Liver (tissue), 8 donors: ENCODE measurements at regions not wholly inside any gene's neighbourhood (a gene's known extent, or its start where the extent isn't known, plus 50 kb on each side); places are given as distances from the start of the nearest gene placed in this dataset.
A peak's percentile ranks its signal among the peaks of the same experiment; 100 is the strongest.

Experiments
- DNase-seq: peaks from one replicate; pipeline ENCODE4 v3.0.0-alpha.2; 2017; ENCODE audit warnings: low spot score
- H3K27ac ChIP-seq, 2 donors: one replicate each; pipeline ENCODE4 v1.7.0; 2013; ENCODE audit warnings: inconsistent platforms in 2 of 2, low read length in 2 of 2, control low read depth in 1 of 2, low read depth in 1 of 2, mild to moderate bottlenecking in 1 of 2
- H3K27me3 ChIP-seq, 4 donors: one replicate each; pipeline versions ENCODE4 v1.6.1 to v1.7.0; 2013; ENCODE audit warnings: low read length in 3 of 4, inconsistent platforms in 1 of 4, mild to moderate bottlenecking in 1 of 4, moderate library complexity in 1 of 4; ENCODE audit not compliant: control insufficient read depth in 4 of 4, insufficient read depth in 4 of 4
- H3K36me3 ChIP-seq, 4 donors: one replicate each; pipeline versions ENCODE4 v1.6.1 to v1.7.0; 2013; ENCODE audit warnings: low read length in 3 of 4, mild to moderate bottlenecking in 3 of 4, low read depth in 1 of 4, moderate library complexity in 1 of 4; ENCODE audit not compliant: control insufficient read depth in 4 of 4, insufficient read depth in 3 of 4
- H3K4me1 ChIP-seq, 4 donors: one replicate each; pipeline versions ENCODE4 v1.6.1 to v1.7.0; 2013; ENCODE audit warnings: low read length in 3 of 4, mild to moderate bottlenecking in 3 of 4, moderate library complexity in 1 of 4; ENCODE audit not compliant: control insufficient read depth in 4 of 4, insufficient read depth in 4 of 4
- H3K4me3 ChIP-seq, 3 donors: one replicate each; pipeline versions ENCODE4 v1.6.1 to v1.7.0; 2013; ENCODE audit warnings: low read length in 3 of 3, control low read depth in 1 of 3, low read depth in 1 of 3, mild to moderate bottlenecking in 1 of 3
- H3K9ac ChIP-seq, 2 donors: one replicate each; pipeline ENCODE4 v1.7.0; 2013; ENCODE audit warnings: low read length in 2 of 2, mild to moderate bottlenecking in 2 of 2, moderate library complexity in 2 of 2, control low read depth in 1 of 2, low read depth in 1 of 2
- H3K9me3 ChIP-seq, 4 donors: one replicate each; pipeline versions ENCODE4 v1.6.1 to v1.7.0; 2013; ENCODE audit warnings: low read length in 3 of 4; ENCODE audit not compliant: control insufficient read depth in 4 of 4
- EGR1 ChIP-seq, 2 donors: IDR thresholded peaks; 2 replicates each; pipeline ENCODE4 v1.6.1; 2016 to 2018; ENCODE audit warnings: antibody characterized with exemption in 2 of 2, low read depth in 2 of 2
- FOXA1 ChIP-seq: IDR thresholded peaks from 2 replicates; pipeline ENCODE4 v1.6.1; 2016; ENCODE audit warnings: antibody characterized with exemption
- FOXA2 ChIP-seq: IDR thresholded peaks from 2 replicates; pipeline ENCODE4 v1.6.1; 2016; ENCODE audit warnings: antibody characterized with exemption
- GABPA ChIP-seq, 2 donors: IDR thresholded peaks in 1 of 2; conservative IDR thresholded peaks in 1 of 2; 2 replicates each; pipeline ENCODE4 v1.6.1; 2016; ENCODE audit warnings: antibody characterized with exemption in 2 of 2, mild to moderate bottlenecking in 1 of 2, moderate library complexity in 1 of 2
- HNF4A ChIP-seq, 2 donors: conservative IDR thresholded peaks; 2 replicates each; pipeline ENCODE4 v1.6.1; 2016; ENCODE audit warnings: antibody characterized with exemption in 2 of 2, mild to moderate bottlenecking in 2 of 2
- HNF4G ChIP-seq: IDR thresholded peaks from 2 replicates; pipeline ENCODE4 v1.6.1; 2016; ENCODE audit warnings: antibody characterized with exemption
- JUND ChIP-seq, 2 donors: IDR thresholded peaks; 2 replicates each; pipeline ENCODE4 v1.6.1; 2016; ENCODE audit warnings: antibody characterized with exemption in 2 of 2
- NR2F2 ChIP-seq: IDR thresholded peaks from 2 replicates; pipeline ENCODE4 v1.6.1; 2016; ENCODE audit warnings: antibody characterized with exemption
- RAD21 ChIP-seq, 2 donors: IDR thresholded peaks; 2 replicates each; pipeline ENCODE4 v1.6.1; 2016; ENCODE audit warnings: antibody characterized with exemption in 2 of 2, mild to moderate bottlenecking in 2 of 2
- RXRA ChIP-seq, 2 donors: IDR thresholded peaks; 2 replicates each; pipeline ENCODE4 v1.6.1; 2017 to 2018; ENCODE audit warnings: antibody characterized with exemption in 2 of 2, mild to moderate bottlenecking in 1 of 2
- SP1 ChIP-seq: IDR thresholded peaks from 2 replicates; pipeline ENCODE4 v1.6.1; 2018; ENCODE audit warnings: antibody characterized with exemption, mild to moderate bottlenecking
- TAF1 ChIP-seq: conservative IDR thresholded peaks from 2 replicates; pipeline ENCODE4 v1.6.1; 2016; ENCODE audit warnings: antibody characterized with exemption, mild to moderate bottlenecking
- YY1 ChIP-seq: IDR thresholded peaks from 2 replicates; pipeline ENCODE4 v1.6.1; 2016; ENCODE audit warnings: antibody characterized with exemption, mild to moderate bottlenecking
- WGBS: extraction: QIAGEN DNeasy Blood & Tissue Kit; methylation state at CpG from one replicate; pipeline ENCODE4 v1.1.7; 2013; 5-methylcytosine and 5-hydroxymethylcytosine counted together
- TF ChIP-seq, protein P1 (sequence below): IDR thresholded peaks from 2 replicates; pipeline ENCODE4 v1.6.1; 2016; ENCODE audit warnings: antibody characterized with exemption
- TF ChIP-seq, protein P2 (sequence below): IDR thresholded peaks from 2 replicates; pipeline ENCODE4 v1.6.1; 2016; ENCODE audit warnings: antibody characterized with exemption, mild to moderate bottlenecking
- TF ChIP-seq, protein P3 (sequence below): IDR thresholded peaks from 2 replicates; pipeline ENCODE4 v1.6.1; 2016; ENCODE audit warnings: antibody characterized with exemption
- TF ChIP-seq, protein P4 (sequence below): IDR thresholded peaks from 2 replicates; pipeline ENCODE4 v1.6.1; 2016; ENCODE audit warnings: antibody characterized with exemption
- TF ChIP-seq, protein P5 (sequence below): fragments of 150-350 bp; IDR thresholded peaks from 2 replicates; pipeline ENCODE4 v1.5.1; 2017; ENCODE audit warnings: improper control_type of control experiment, low read depth, low read length; ENCODE audit not compliant: missing input control
- donor health status: healthy.
- donor health status: healthy.
- donor health status: healthy.
- donor health status: healthy.
- donor health status: healthy.

DNA sequence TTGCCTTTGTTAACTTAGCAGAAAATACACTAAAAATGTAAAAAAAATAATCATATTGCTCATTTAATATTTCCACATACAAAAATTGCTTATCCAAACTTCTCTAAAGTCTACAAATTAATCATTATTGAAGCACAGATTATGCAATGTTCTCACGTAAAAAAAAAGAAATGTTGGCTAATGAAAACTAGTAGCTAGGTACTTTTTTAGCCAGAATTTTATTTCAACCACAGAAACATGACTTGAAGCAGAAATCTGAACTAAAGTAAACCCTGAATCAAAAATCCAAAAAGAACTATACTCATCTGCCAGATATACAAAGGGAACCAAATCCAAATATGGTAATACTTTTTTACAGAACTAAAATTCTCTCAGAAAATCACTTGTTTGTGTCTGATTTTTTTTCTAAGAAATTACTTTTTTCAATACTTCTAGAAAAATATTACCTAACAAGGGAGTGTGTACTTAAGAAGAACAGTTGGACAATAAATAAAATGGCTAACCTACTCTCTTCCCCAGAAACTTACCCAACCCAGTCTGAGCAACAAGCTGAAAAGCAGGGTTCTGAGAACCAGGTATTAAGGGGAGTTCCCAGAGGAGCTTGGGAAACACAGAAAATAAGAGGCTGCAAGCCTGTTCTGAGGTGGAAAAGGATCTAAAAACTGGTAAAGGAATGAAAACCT is 78.4 kb upstream of the RAP1B start:
- peak overlapping the region in 1 of 2 donors; percentile 63 for H3K9ac ChIP-seq

More for the DNA sequence above, 78.4 kb upstream of the RAP1B start:
- H3K27me3 ChIP-seq: no peaks in the 10 kb centered on the region
- no peak for DNase-seq
- 24% methylated on average over 1 of the region's 1 CpG for WGBS
- H3K9me3 ChIP-seq: no peaks in the 10 kb centered on the region
- H3K36me3 ChIP-seq: no peaks in the 10 kb centered on the region
- peak overlapping the region in 2 of 3 donors; percentile 4 to 57 for H3K4me3 ChIP-seq
- peak overlapping the region; percentile 69 to 82 for H3K27ac ChIP-seq
- TF ChIP-seq HNF4G: no peak
- peak; percentile 70 for TF ChIP-seq YY1
- TF ChIP-seq HNF4A (conservative IDR thresholded peaks at IDR 0.05): peak; percentile 34 to 38
- no peak for TF ChIP-seq RAD21 (IDR thresholded peaks at IDR 0.05)
- no peak for TF ChIP-seq EGR1 (IDR thresholded peaks at IDR 0.05; ENCODE audit: low read depth in 2 of 2)
- TF ChIP-seq, protein P1, sequence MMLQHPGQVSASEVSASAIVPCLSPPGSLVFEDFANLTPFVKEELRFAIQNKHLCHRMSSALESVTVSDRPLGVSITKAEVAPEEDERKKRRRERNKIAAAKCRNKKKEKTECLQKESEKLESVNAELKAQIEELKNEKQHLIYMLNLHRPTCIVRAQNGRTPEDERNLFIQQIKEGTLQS: no peak
- TF ChIP-seq JUND (IDR thresholded peaks at IDR 0.05): peak in 1 of 2 donors; percentile 15
- TF ChIP-seq, protein P2, sequence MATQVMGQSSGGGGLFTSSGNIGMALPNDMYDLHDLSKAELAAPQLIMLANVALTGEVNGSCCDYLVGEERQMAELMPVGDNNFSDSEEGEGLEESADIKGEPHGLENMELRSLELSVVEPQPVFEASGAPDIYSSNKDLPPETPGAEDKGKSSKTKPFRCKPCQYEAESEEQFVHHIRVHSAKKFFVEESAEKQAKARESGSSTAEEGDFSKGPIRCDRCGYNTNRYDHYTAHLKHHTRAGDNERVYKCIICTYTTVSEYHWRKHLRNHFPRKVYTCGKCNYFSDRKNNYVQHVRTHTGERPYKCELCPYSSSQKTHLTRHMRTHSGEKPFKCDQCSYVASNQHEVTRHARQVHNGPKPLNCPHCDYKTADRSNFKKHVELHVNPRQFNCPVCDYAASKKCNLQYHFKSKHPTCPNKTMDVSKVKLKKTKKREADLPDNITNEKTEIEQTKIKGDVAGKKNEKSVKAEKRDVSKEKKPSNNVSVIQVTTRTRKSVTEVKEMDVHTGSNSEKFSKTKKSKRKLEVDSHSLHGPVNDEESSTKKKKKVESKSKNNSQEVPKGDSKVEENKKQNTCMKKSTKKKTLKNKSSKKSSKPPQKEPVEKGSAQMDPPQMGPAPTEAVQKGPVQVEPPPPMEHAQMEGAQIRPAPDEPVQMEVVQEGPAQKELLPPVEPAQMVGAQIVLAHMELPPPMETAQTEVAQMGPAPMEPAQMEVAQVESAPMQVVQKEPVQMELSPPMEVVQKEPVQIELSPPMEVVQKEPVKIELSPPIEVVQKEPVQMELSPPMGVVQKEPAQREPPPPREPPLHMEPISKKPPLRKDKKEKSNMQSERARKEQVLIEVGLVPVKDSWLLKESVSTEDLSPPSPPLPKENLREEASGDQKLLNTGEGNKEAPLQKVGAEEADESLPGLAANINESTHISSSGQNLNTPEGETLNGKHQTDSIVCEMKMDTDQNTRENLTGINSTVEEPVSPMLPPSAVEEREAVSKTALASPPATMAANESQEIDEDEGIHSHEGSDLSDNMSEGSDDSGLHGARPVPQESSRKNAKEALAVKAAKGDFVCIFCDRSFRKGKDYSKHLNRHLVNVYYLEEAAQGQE: no peak
- peak; percentile 16 for TF ChIP-seq FOXA2
- peak; percentile 74 for TF ChIP-seq TAF1
- TF ChIP-seq FOXA1: no peak
- TF ChIP-seq, protein P3, sequence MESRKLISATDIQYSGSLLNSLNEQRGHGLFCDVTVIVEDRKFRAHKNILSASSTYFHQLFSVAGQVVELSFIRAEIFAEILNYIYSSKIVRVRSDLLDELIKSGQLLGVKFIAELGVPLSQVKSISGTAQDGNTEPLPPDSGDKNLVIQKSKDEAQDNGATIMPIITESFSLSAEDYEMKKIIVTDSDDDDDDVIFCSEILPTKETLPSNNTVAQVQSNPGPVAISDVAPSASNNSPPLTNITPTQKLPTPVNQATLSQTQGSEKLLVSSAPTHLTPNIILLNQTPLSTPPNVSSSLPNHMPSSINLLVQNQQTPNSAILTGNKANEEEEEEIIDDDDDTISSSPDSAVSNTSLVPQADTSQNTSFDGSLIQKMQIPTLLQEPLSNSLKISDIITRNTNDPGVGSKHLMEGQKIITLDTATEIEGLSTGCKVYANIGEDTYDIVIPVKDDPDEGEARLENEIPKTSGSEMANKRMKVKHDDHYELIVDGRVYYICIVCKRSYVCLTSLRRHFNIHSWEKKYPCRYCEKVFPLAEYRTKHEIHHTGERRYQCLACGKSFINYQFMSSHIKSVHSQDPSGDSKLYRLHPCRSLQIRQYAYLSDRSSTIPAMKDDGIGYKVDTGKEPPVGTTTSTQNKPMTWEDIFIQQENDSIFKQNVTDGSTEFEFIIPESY: no peak
- peak; percentile 52 to 53 for TF ChIP-seq RXRA (IDR thresholded peaks at IDR 0.05)
- TF ChIP-seq, protein P4, sequence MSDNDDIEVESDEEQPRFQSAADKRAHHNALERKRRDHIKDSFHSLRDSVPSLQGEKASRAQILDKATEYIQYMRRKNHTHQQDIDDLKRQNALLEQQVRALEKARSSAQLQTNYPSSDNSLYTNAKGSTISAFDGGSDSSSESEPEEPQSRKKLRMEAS: no peak
- peak; percentile 43 for TF ChIP-seq SP1
- TF ChIP-seq NR2F2: no peak
- no peak for TF ChIP-seq GABPA (IDR thresholded peaks at IDR 0.05 in 1 of 2, conservative IDR thresholded peaks at IDR 0.05 in 1 of 2)
- TF ChIP-seq, protein P5, sequence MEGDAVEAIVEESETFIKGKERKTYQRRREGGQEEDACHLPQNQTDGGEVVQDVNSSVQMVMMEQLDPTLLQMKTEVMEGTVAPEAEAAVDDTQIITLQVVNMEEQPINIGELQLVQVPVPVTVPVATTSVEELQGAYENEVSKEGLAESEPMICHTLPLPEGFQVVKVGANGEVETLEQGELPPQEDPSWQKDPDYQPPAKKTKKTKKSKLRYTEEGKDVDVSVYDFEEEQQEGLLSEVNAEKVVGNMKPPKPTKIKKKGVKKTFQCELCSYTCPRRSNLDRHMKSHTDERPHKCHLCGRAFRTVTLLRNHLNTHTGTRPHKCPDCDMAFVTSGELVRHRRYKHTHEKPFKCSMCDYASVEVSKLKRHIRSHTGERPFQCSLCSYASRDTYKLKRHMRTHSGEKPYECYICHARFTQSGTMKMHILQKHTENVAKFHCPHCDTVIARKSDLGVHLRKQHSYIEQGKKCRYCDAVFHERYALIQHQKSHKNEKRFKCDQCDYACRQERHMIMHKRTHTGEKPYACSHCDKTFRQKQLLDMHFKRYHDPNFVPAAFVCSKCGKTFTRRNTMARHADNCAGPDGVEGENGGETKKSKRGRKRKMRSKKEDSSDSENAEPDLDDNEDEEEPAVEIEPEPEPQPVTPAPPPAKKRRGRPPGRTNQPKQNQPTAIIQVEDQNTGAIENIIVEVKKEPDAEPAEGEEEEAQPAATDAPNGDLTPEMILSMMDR: no peak
- H3K4me1 ChIP-seq: peaks cover 2 to 29% (median 22%) of the 10 kb centered on the region in 4 donors
